CD4-positive, alpha-beta T cell (primary cell): ENCODE measurements at regions not wholly inside any gene's neighbourhood (a gene's known extent, or its start where the extent isn't known, plus 50 kb on each side); places are given as distances from the start of the nearest gene placed in this dataset.

Source experiments
- ATAC-seq: fragments of 200-7000 bp; cut with Tn5 transposase; one replicate; pipeline ENCODE4 v1.10.0; 2022; ENCODE audit warnings: mild to moderate bottlenecking; ENCODE audit not compliant: poor library complexity
- CTCF ChIA-PET: fragments of 350-600 bp; sonication (Branson Sonifier 250); formaldehyde crosslinking; loops from one replicate; lab custom pipeline; 2021; ENCODE audit warnings: antibody characterized with exemption, inconsistent platforms; lab: Charles Lee
- POLR2A ChIA-PET: fragments of 350-600 bp; sonication (Branson Sonifier 250); formaldehyde crosslinking; loops from one replicate; lab custom pipeline; 2021; ENCODE audit warnings: antibody characterized with exemption, inconsistent platforms; lab: Charles Lee
- DNase-seq, 14 experiments: peaks; one replicate each; pipeline ENCODE4 v3.0.0-alpha.2; 2013 to 2020; ENCODE audit warnings: mixed read lengths in 2 of 14
- H3K27ac ChIP-seq, 2 donors: one replicate each; pipeline versions ENCODE4 v1.5.1 to v1.7.0; 2013; ENCODE audit warnings: low read length in 2 of 2, low read depth in 1 of 2, mild to moderate bottlenecking in 1 of 2
- H3K27me3 ChIP-seq, 2 experiments: 1 replicate in 1 of 2; 2 replicates in 1 of 2; pipeline versions ENCODE4 v1.6.1 to v1.7.0; 2013; ENCODE audit warnings: low read length in 2 of 2, control low read depth in 1 of 2, mild to moderate bottlenecking in 1 of 2, moderate library complexity in 1 of 2; ENCODE audit not compliant: insufficient read depth in 2 of 2, control insufficient read depth in 1 of 2
- H3K36me3 ChIP-seq: one replicate; pipeline ENCODE4 v1.6.1; 2013; ENCODE audit warnings: low read length, control low read depth; ENCODE audit not compliant: insufficient read depth
- H3K4me1 ChIP-seq: one replicate; pipeline ENCODE4 v1.6.1; 2013; ENCODE audit warnings: low read length, control low read depth; ENCODE audit not compliant: insufficient read depth
- H3K4me3 ChIP-seq: one replicate; pipeline ENCODE4 v1.5.1; 2013; ENCODE audit warnings: mild to moderate bottlenecking, low read length, moderate library complexity
- H3K9me3 ChIP-seq, 2 experiments: 1 replicate in 1 of 2; 2 replicates in 1 of 2; pipeline versions ENCODE4 v1.6.1 to v1.7.0; 2013; ENCODE audit warnings: low read length in 2 of 2, mild to moderate bottlenecking in 2 of 2, control low read depth in 1 of 2, moderate library complexity in 1 of 2; ENCODE audit not compliant: control insufficient read depth in 1 of 2, insufficient read depth in 1 of 2
- H3K27ac Mint-ChIP-seq: one replicate; pipeline ENCODE4 v1.8.0; 2020; ENCODE audit warnings: mixed read lengths
- H3K27me3 Mint-ChIP-seq: one replicate; pipeline ENCODE4 v1.8.0; 2021; ENCODE audit warnings: mixed read lengths
- H3K36me3 Mint-ChIP-seq: one replicate; pipeline ENCODE4 v1.8.0; 2021; ENCODE audit warnings: low read depth, mixed read lengths
- H3K4me1 Mint-ChIP-seq: one replicate; pipeline ENCODE4 v1.8.0; 2021; ENCODE audit warnings: low read depth, mixed read lengths
- H3K4me3 Mint-ChIP-seq: one replicate; pipeline ENCODE4 v1.8.0; 2020; ENCODE audit warnings: mild to moderate bottlenecking, mixed read lengths
- H3K9me3 Mint-ChIP-seq: one replicate; pipeline ENCODE4 v1.8.0; 2020; ENCODE audit warnings: mixed read lengths
- intact Hi-C, 2 experiments: fragments of 100-400 bp; cut with DNase I in 1 of 2; cut with micrococcal nuclease in 1 of 2; formaldehyde crosslinking; loops; one replicate each; pipeline versions ENCODE4 v1.15.1 to v1.9.0; 2023 to 2025; cut with DNase I, micrococcal nuclease
- TF ChIP-seq, protein P1 (sequence below): fragments of 200-600 bp; IDR thresholded peaks from one replicate; pipeline ENCODE4 v1.8.0; 2022; ENCODE audit warnings: antibody characterized with exemption, mild to moderate bottlenecking

DNA sequence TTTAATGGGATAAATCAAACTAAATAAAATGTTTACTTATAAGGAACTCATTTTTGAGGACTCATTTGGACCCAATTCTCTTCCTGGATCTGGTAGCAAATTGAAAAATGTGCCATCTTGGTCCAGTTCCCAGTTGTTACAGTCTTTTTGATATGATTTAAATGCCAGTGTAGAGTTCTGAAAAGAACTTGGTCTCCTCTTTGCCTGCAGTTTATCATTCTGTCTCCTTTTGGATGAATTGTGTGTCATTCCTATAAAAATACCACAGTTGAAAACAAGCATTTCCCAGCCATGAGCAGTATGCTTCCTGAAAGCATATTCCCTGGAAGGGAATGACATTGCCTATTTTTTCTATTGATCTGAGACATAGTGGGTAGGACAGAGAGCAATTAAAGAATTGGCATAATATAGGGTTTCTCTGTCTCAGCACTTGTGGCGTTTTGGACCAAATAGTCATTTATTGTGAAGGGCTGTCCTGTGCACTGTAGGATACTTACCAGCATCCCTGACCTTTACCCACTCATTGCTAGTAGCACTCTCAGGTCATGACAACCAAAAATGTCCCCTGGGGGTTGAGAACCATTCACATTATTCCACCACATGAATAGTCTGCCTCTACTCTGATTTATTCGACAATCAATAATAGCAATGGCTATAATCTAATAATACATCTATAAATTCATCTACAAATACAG is 181.8 kb downstream of the NXNL2 start:
- H3K36me3 Mint-ChIP-seq, result no peaks in the 10 kb centered on the region
- TF ChIP-seq, protein P1, sequence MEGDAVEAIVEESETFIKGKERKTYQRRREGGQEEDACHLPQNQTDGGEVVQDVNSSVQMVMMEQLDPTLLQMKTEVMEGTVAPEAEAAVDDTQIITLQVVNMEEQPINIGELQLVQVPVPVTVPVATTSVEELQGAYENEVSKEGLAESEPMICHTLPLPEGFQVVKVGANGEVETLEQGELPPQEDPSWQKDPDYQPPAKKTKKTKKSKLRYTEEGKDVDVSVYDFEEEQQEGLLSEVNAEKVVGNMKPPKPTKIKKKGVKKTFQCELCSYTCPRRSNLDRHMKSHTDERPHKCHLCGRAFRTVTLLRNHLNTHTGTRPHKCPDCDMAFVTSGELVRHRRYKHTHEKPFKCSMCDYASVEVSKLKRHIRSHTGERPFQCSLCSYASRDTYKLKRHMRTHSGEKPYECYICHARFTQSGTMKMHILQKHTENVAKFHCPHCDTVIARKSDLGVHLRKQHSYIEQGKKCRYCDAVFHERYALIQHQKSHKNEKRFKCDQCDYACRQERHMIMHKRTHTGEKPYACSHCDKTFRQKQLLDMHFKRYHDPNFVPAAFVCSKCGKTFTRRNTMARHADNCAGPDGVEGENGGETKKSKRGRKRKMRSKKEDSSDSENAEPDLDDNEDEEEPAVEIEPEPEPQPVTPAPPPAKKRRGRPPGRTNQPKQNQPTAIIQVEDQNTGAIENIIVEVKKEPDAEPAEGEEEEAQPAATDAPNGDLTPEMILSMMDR, result no peak

DNA sequence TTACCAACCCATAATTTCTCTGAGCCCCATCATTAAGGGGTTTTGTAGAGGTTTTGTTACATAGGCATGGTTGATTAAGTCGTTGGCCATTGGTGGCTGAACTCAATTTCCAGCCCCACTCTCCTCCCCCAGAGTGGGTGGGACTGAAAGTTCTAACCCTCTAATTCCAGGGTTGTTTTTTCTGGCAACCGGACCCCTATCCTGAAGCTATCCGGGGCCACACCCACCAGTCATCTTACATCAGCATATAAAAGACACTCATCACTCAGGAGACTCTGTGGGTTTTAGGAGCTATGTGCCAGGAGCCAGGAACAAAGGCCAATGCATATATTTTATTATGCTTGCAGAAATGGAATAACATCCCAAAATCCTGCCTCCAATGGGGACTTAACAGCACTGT is 186.0 kb downstream of the NXNL2 start:
- H3K36me3 Mint-ChIP-seq, result no peaks in the 10 kb centered on the region

More for the DNA sequence above, 181.8 kb downstream of the NXNL2 start:
- Mint-ChIP-seq H3K27me3 (peaks cover 33% of the 10 kb centered on the region), H3K27ac (no peak overlapping the region), H3K9me3 (no peaks in the 10 kb centered on the region), H3K4me3 (no peak overlapping the region), H3K4me1 (no peaks in the 10 kb centered on the region)
- no peaks in the 10 kb centered on the region for H3K36me3 ChIP-seq
- no peak overlapping the region for H3K27ac ChIP-seq
- intact Hi-C loops, result no loop called here
- no peak for ATAC-seq
- CTCF ChIA-PET, result no interaction called here
- H3K27me3 ChIP-seq, result peaks cover 0 to 4% of the 10 kb centered on the region in 2 experiments
- no peak overlapping the region for H3K4me3 ChIP-seq
- POLR2A ChIA-PET, result no interaction called here
- H3K4me1 ChIP-seq, result no peaks in the 10 kb centered on the region
- DNase-seq, result no peak
- no peaks in the 10 kb centered on the region for H3K9me3 ChIP-seq

GRCh38 chr9:88721495-88722279 is 186.7 kb downstream of the NXNL2 start:
- H3K9me3 ChIP-seq, result no peaks in the 10 kb centered on the region
- ATAC-seq (no peak), DNase-seq (no peak)
- ChIA-PET CTCF (no interaction called here), POLR2A (no interaction called here)
- Mint-ChIP-seq H3K4me1 (no peaks in the 10 kb centered on the region), H3K4me3 (no peak overlapping the region), H3K9me3 (no peaks in the 10 kb centered on the region), H3K27me3 (peaks cover 41% of the 10 kb centered on the region), H3K27ac (no peak overlapping the region), H3K36me3 (no peaks in the 10 kb centered on the region)
- TF ChIP-seq, protein P1, result no peak
- H3K4me1 ChIP-seq, result no peaks in the 10 kb centered on the region
- H3K27me3 ChIP-seq, result peaks cover 0 to 4% of the 10 kb centered on the region in 2 experiments
- H3K4me3 ChIP-seq, result no peak overlapping the region
- intact Hi-C loops, result loop anchor here (2.0 to 5.0 kb wide), 2 partner anchors 279 to 281 kb away; no protein-coding TSS in a partner anchor
- no peak overlapping the region for H3K27ac ChIP-seq
- H3K36me3 ChIP-seq, result no peaks in the 10 kb centered on the region

More for the DNA sequence above, 186.0 kb downstream of the NXNL2 start:
- no peaks in the 10 kb centered on the region for H3K9me3 Mint-ChIP-seq
- intact Hi-C loops, result loop anchor here in 1 of 2 experiments (5.0 kb wide), 1 partner anchor 281 kb away; no protein-coding TSS in a partner anchor
- H3K4me1 ChIP-seq, result no peaks in the 10 kb centered on the region
- ATAC-seq (no peak), DNase-seq (no peak)
- ChIA-PET POLR2A (no interaction called here), CTCF (no interaction called here)
- H3K27me3 ChIP-seq, result peaks cover 0 to 4% of the 10 kb centered on the region in 2 experiments
- TF ChIP-seq, protein P1, result no peak
- H3K4me3 ChIP-seq, result no peak overlapping the region
- no peak overlapping the region for H3K4me3 Mint-ChIP-seq
- H3K27ac Mint-ChIP-seq, result no peak overlapping the region
- no peaks in the 10 kb centered on the region for H3K36me3 ChIP-seq
- peaks cover 40% of the 10 kb centered on the region for H3K27me3 Mint-ChIP-seq
- H3K27ac ChIP-seq, result no peak overlapping the region
- H3K9me3 ChIP-seq, result no peaks in the 10 kb centered on the region
- H3K4me1 Mint-ChIP-seq, result no peaks in the 10 kb centered on the region
